ENCODE measurements at regions not wholly inside any gene's neighbourhood (a gene's known extent, or its start where the extent isn't known, plus 50 kb on each side); places are given as distances from the start of the nearest gene placed in this dataset.

- Histone ChIP-seq H3K27ac (ENCODE audit: low read depth in 1 of 2, low read length in 2 of 2) (peak overlapping the region in 1 of 2 donors; percentile 18), H3K36me3 (ENCODE audit: insufficient read depth, low read length) (peaks cover 18% of the 10 kb centered on the region), H3K9me3 (ENCODE audit: control insufficient read depth in 1 of 2, insufficient read depth in 1 of 2, low read length in 2 of 2) (no peaks in the 10 kb centered on the region), H3K27me3 (ENCODE audit: control insufficient read depth in 1 of 2, insufficient read depth in 2 of 2, low read length in 2 of 2) (no peaks in the 10 kb centered on the region), H3K4me3 (ENCODE audit: low read length) (no peak overlapping the region), H3K4me1 (ENCODE audit: insufficient read depth, low read length) (peaks cover 11% of the 10 kb centered on the region)
- CTCF ChIA-PET = interaction anchor here (0.7 kb wide), 1 partner anchor 303 kb away, joined by 3 read pairs; no protein-coding TSS in a partner anchor
- Mint-ChIP-seq H3K4me3 (peak overlapping the region; percentile 74), H3K9me3 (peaks cover 4% of the 10 kb centered on the region), H3K36me3 (ENCODE audit: low read depth) (peaks cover 52% of the 10 kb centered on the region), H3K4me1 (ENCODE audit: low read depth) (peaks cover 88% of the 10 kb centered on the region), H3K27ac (peak overlapping the region; percentile 79), H3K27me3 (no peaks in the 10 kb centered on the region)
- POLR2A ChIA-PET = interaction anchor here (0.8 to 2.0 kb wide), 11 partner anchors 10 to 262 kb away, joined by 3 to 8 read pairs (median 4); no protein-coding TSS in a partner anchor
- ATAC-seq (ENCODE audit: poor library complexity) (peak; percentile 28), DNase-seq (peak in 2 of 14 experiments; percentile 41 to 56)
- intact Hi-C loops (cut with DNase I, micrococcal nuclease) = loop anchor here (5.0 kb wide), 3 partner anchors 37 to 262 kb away; no protein-coding TSS in a partner anchor
- no peak for TF ChIP-seq CTCF (IDR thresholded peaks at IDR 0.05)
These were observed 109.3 kb downstream of the KLF12 start for GRCh38 chr13:74024856-74025255.

GRCh38 chr13:74024314-74024713, 109.9 kb downstream of the KLF12 start:
- peaks cover 88% of the 10 kb centered on the region for H3K4me1 Mint-ChIP-seq (ENCODE audit: low read depth)
- no peak for TF ChIP-seq CTCF (IDR thresholded peaks at IDR 0.05)
- H3K27ac Mint-ChIP-seq = peak overlapping the region; percentile 79
- DNase-seq (no peak), ATAC-seq (ENCODE audit: poor library complexity) (no peak)
- Histone ChIP-seq H3K27me3 (ENCODE audit: control insufficient read depth in 1 of 2, insufficient read depth in 2 of 2, low read length in 2 of 2) (no peaks in the 10 kb centered on the region), H3K4me1 (ENCODE audit: insufficient read depth, low read length) (peaks cover 11% of the 10 kb centered on the region), H3K36me3 (ENCODE audit: insufficient read depth, low read length) (peaks cover 18% of the 10 kb centered on the region), H3K9me3 (ENCODE audit: control insufficient read depth in 1 of 2, insufficient read depth in 1 of 2, low read length in 2 of 2) (no peaks in the 10 kb centered on the region), H3K4me3 (ENCODE audit: low read length) (no peak overlapping the region), H3K27ac (ENCODE audit: low read depth in 1 of 2, low read length in 2 of 2) (peak overlapping the region in 1 of 2 donors; percentile 18)
- H3K4me3 Mint-ChIP-seq = no peak overlapping the region
- H3K36me3 Mint-ChIP-seq (ENCODE audit: low read depth) = peaks cover 48% of the 10 kb centered on the region
- H3K9me3 Mint-ChIP-seq = peaks cover 4% of the 10 kb centered on the region
- intact Hi-C loops (cut with DNase I, micrococcal nuclease) = loop anchor here in 1 of 2 experiments (5.0 kb wide), 1 partner anchor 37 kb away; no protein-coding TSS in a partner anchor
- CTCF ChIA-PET = interaction anchor here (1.0 kb wide), 1 partner anchor 262 kb away, joined by 5 read pairs; no protein-coding TSS in a partner anchor
- POLR2A ChIA-PET = interaction anchor here (0.8 to 2.0 kb wide), 9 partner anchors 13 to 263 kb away, joined by 3 to 8 read pairs (median 4); no protein-coding TSS in a partner anchor
- no peaks in the 10 kb centered on the region for H3K27me3 Mint-ChIP-seq

GRCh38 chr13:74023484-74023883, 110.7 kb downstream of the KLF12 start:
- ATAC-seq (ENCODE audit: poor library complexity) = no peak
- H3K9me3 Mint-ChIP-seq = peaks cover 4% of the 10 kb centered on the region

More at GRCh38 chr13:74023484-74023883, 110.7 kb downstream of the KLF12 start:
- TF ChIP-seq CTCF (IDR thresholded peaks at IDR 0.05) = no peak
- H3K9me3 ChIP-seq (ENCODE audit: control insufficient read depth in 1 of 2, insufficient read depth in 1 of 2, low read length in 2 of 2) = no peaks in the 10 kb centered on the region
- no peak overlapping the region for H3K4me3 Mint-ChIP-seq
- POLR2A ChIA-PET = interaction anchor here (1.4 to 1.7 kb wide), 2 partner anchors 33 to 264 kb away, joined by 3 to 6 read pairs; no protein-coding TSS in a partner anchor
- peak overlapping the region; percentile 28 for H3K27ac Mint-ChIP-seq
- DNase-seq = no peak
- no peak overlapping the region for H3K27ac ChIP-seq (ENCODE audit: low read depth in 1 of 2, low read length in 2 of 2)
- intact Hi-C loops (cut with DNase I, micrococcal nuclease) = loop anchor here in 1 of 2 experiments (5.0 kb wide), 1 partner anchor 36 kb away; no protein-coding TSS in a partner anchor
- H3K36me3 ChIP-seq (ENCODE audit: insufficient read depth, low read length) = peaks cover 18% of the 10 kb centered on the region
- H3K27me3 ChIP-seq (ENCODE audit: control insufficient read depth in 1 of 2, insufficient read depth in 2 of 2, low read length in 2 of 2) = no peaks in the 10 kb centered on the region
- H3K4me1 Mint-ChIP-seq (ENCODE audit: low read depth) = peaks cover 86% of the 10 kb centered on the region
- H3K4me1 ChIP-seq (ENCODE audit: insufficient read depth, low read length) = peaks cover 11% of the 10 kb centered on the region
- H3K27me3 Mint-ChIP-seq = no peaks in the 10 kb centered on the region
- H3K4me3 ChIP-seq (ENCODE audit: low read length) = no peak overlapping the region
- peaks cover 48% of the 10 kb centered on the region for H3K36me3 Mint-ChIP-seq (ENCODE audit: low read depth)
- CTCF ChIA-PET = interaction anchor here (1.0 kb wide), 1 partner anchor 263 kb away, joined by 5 read pairs; no protein-coding TSS in a partner anchor
